HG02840 (cell line): ENCODE measurements at regions not wholly inside any gene's neighbourhood (a gene's known extent, or its start where the extent isn't known, plus 50 kb on each side); places are given as distances from the start of the nearest gene placed in this dataset.
"Not testable (repeated sequence)": the region's sequence is repeated elsewhere in the genome, so short reads cannot be mapped to it uniquely, and the experiment has no call there.

ENCODE experiments used
- ATAC-seq: cut with Tn5 transposase; IDR thresholded peaks from one replicate; pipeline ENCODE4 v1.9.1; 2021; ENCODE audit warnings: mild to moderate bottlenecking, moderate library complexity, moderate number of reproducible peaks; ENCODE audit not compliant: unreplicated experiment, low FRiP score

DNA sequence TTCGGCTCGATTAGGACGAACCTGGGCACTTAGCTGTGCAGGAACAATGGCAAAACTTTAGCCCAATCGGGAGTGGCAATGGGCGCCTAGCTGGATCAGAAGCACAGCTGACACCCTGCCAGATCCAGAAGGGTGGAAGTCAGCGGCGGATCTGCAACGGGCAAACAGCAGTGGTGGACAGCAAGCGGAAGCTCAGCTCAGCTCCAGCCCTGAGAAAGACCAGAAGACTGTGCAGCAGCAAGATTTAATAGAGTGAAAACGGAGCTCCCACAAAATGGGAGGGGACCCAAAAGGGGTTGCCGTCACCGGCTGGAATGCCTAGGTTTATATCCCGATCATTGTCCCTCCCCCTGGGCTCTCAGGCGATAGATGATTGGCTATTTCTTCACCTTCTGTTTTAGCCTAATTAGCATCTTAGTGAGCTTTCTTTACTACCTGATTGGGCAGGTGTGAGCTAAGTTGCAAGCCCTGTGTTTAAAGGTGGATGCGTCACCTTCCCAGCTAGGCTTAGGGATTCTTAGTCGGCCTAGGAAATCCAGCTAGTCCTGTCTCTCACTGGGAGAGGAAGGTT is 1237.9 kb downstream of the CDH12 start:
- no peak for ATAC-seq

DNA sequence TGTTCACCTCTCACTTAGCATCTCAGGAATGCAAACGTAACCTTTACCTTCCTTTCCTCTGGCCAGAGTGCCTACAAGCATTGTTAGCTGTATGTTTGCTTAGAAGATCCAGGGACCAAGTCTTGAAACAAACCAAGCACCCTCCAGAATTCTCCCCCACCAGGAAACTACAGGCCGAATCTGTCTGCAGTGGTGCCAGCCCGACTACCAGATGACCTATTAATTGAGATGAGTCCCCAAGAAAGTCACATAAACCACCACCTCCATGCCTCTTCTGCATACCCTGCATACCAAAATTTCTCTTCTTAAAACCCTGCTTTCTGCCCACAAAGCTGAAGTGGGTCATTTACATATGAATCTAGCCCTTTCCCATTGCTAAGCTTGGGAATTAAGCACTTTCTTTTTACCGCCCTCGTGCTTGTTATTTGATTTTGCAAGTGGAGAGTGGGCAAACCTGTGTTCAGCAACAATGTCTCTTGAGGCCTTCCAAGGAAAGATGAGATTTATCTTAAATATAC is 1239.1 kb downstream of the CDH12 start:
- no peak for ATAC-seq

DNA sequence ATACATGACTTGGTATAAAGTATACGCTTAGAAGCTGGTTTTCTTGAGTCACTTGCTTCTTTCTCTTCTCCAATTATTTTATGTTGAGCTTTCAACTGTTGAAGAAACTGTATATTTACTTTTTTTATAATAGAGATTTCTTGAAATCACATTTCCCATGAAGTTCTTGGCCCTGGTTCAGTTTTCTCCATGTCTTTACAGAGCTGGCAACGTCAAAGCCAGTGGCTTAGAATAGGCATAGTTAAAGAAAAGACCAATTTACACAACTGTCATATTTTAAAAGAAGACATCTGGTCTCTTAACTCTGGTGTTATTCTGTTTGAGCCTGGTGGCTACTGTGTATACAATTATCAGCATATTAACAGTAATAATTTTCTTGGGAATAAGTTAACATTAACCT is 1249.3 kb downstream of the CDH12 start:
- no peak for ATAC-seq

DNA sequence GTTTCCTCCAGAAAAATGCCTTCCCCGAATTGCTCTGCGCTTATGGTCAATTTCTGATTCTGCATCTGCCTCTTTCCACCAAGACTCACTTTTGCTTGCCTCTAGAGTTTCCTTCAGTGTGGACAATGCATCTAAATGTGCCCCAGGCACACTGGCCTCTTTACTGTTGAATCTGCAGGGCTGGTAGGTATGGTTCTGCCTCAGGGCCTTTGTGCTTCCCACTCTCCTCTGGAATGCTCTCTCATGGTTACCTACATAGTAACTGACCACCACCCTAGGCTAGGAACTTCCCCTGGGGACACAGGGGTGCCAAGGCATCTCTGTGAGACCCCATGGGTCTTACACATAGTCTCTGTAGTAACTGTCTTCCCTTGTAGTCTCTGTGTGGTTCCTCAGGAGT is 1258.6 kb downstream of the CDH12 start:
- no peak for ATAC-seq

DNA sequence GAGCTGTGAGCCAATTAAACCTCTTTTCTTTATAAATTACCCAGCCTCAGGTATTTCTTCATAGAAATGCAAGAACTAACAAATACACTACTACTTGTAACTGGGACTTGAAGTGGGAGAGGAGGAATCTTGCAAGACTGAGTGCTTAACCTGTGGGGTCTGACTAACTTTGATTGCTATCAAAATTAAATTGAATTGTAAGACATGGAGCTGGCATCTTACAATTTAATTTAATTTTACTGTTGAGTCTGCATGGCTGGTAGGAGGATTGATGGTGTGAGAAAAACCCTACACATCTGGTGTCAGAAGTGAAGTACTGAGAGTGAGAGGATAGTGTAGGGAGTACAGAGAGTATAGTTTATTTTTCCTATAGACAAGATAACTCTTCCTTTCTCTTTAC is 1259.9 kb downstream of the CDH12 start:
- no peak for ATAC-seq

DNA sequence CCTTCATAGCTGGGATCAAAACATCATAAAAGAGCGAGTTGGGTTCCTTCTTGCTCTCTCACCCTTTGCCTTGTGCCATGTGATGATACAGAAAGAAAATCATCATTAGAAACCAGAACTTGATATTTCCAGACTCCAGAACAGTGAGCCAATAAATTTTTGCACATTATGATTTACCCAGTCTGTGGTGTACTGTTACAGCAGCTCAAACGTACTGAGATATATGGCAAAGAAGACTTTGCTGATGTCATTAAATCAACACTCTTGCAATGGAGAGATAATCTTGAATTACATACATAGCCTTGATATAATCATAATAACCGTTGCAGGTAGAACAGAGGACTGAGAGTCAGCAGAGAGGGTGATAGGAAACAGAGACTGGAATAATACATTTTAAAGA is 1271.6 kb downstream of the CDH12 start:
- ATAC-seq, result no peak

DNA sequence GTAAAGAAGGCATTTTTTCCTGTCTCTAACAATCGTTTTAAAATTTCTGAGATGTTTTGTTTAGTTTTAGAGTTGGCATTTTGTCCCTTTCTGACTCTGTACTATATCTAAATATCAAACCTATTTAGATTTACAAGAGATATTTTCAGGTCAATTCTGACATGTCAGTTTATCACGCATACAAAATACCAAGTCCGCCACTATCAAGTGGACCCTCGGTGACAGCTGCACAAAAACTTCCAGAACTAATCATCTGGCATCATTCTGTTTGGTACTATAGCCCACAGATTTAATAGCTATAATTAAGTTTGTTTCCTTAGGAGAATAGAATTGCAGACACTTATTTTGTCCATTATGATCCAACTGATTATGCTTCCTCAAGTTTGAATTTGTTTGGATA is 1278.2 kb downstream of the CDH12 start:
- ATAC-seq, result no peak

DNA sequence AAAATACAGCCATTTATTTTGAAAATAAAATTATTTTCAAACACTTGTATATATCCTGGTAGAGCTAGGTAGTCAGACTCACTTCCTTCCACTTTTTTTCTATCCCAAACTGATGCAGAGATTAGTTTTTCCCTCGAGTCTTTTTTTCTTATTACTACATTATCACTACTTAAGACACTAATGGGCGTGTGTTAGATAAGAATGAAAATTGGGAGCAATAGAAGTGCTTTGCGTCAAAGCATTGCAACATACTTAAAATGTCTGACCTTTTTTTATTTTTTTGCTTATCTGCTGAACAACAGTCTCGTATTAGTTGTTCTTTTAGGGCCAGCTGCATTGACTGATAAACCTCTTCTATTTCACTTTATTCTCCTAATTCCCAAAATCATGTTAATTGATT is 1278.7 kb downstream of the CDH12 start:
- no peak for ATAC-seq

DNA sequence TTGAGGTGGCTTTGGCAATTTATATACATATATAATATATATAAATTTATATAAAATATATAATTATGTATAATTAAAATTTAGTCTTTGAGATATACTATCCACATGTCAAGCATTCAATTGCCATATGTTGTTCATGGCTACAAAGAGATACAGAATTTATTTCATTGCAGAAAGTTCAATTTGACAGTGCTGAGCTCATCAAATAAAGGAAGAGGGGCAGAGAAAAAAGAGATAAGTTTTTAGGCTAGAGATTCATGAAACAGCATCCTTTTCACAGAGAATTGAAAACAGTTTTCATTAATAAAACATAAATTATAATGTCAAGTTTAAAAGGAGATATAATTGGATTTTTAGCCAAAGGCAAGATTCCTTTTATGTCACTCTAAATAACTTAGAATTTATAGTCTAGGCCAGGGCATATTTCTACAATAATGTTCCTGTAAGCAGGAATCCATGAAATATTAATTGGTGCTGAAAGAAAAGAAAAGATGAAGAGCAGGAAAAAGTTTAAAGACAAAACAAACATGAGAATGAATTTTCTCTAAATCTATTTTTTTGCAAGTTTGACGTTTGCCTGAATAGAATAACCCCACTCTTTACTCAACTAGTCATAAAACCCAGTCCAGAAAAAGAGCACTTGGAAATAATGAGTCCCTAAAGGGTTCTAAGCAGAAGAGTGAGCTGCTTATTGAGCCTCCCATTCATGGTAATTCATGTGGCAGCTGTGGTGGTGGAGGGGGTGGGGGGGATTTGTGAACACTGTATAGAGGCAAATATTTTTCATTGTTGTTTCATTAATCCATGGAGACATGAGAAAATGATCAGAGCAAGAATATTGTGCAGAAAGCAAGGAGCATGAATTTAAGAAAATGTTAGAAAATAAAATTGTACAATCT is 1279.5 kb downstream of the CDH12 start:
- ATAC-seq, result no peak

DNA sequence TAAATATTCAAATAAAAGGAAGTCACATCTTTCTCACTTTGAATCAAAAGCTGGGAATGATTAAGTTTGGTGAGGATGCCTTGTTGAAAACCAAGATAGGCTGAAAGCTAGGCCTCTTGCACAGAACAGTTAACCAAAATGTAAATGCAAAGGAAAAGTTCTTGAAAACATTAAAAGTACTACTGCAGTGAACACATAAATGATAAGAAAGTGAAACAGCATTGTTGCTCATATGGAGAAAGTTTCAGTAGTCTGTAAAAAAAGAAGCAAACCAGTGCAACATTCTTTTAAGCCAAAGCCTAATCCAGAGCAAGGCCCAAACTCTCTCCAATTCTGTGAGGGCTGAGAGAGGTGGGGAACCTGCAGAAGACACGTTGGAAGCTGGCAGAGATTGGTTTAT is 1281.9 kb downstream of the CDH12 start:
- not testable (repeated sequence) for ATAC-seq

DNA sequence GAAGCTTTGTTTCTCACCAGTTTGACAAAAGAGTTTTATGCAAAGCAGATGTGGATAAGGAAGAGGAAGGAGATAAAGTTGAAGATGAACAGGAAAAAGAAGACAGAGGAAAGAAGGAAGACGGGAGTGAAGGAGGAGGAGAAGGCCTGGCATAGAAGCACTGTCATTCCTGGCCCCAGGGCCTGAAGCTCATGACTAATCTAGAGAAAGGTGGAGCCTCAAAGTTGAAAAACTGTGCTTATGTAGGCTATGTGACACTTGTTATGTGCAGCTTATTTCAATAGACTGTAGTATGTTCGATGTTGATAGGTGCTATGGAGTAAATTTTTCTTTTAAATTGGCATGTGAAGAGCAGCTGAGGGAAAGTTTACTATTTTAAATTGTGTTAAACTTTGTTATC is 1294.0 kb downstream of the CDH12 start:
- not testable (repeated sequence) for ATAC-seq

DNA sequence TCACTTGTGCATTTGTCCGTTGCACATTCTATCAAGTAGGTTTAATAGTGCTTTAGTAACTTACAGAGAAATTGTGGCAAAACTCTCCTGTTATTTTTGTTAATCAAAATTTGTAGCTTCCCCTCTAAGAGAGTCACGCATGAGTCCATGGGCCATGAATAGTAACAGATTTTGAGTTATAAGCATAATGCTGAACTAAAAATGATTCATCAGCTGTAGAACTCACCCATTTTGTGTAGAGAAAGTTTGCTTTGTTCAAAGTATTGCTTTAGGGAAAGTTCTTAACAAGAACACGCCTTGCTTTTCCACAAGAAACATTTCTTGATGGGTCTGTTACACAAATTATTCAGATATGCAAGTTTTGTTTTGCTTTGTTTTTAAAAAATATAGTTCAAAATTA is 1300.9 kb downstream of the CDH12 start:
- ATAC-seq, result not testable (repeated sequence)

DNA sequence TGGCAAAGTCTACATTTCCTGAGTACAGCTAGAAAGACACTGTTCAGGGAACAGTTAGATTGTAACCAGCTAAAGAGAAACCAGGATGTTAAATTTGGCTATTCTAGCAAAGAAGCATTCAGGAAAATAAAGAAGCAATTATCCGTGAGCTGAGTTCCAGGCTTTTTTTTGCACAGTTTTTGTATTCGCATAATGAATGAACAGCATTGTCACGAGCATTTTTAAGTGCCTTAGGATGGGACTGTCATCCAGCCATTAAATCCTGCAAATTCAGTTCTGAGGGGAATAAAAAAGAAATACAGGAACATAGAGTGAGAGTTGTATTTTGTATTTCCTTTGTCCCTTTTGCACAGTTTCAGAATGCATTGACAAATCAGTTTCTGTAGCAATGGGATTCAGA is 1302.2 kb downstream of the CDH12 start:
- ATAC-seq, result not testable (repeated sequence)

DNA sequence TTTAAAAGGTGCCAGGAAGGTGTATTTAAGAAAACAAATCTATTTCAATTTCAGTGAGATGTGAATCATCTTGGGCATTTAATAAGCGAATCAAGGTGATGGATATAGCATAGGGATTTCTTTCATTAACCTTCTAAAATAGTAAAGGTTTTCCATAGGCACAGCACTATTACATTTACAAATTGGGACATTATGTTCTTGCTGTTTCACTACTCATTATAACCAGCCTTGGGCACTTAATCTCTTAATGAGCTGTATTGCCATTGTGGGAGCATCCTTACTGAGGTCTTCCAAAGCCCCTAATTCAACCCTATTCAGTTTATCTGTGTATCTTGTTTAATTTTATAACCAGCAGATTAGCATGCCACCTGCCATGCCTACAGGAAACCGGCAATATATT is 1305.5 kb downstream of the CDH12 start:
- not testable (repeated sequence) for ATAC-seq

DNA sequence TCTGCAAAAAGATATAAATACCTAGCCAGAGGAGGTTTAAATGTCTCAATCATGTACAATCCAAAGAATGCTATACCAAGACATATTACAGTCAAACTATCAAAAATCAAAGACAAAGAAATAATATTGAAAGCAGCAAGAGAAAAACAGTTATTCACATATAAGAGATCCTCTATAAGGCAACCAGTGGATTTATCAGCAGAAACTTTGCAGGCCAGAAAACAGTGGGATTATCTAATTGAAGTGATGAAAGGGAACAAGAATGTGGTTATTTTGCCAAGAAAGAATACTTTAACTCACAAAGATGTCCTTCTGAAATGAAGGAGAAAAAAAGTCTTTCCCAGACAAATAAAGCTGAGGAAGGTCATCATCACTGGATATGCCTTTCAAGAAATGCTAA is 1318.0 kb downstream of the CDH12 start:
- not testable (repeated sequence) for ATAC-seq

DNA sequence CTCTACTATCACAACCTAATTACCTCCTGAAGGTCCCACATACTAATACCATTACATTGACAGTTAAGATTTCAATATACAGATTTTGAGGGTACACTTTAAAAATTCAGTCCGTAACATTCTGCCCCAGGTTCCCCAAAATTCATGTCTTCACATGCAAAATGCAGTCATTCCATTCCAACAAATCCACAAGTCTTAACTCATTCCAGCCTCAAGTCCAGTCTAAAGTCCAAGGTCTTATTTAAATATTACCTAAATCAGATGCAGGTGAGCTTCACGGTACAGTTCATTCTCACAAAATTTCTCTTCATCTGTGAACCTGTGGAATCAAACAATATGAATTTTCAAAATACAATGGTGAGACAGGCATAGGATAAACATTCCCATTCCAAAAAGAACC is 1332.0 kb downstream of the CDH12 start:
- ATAC-seq, result not testable (repeated sequence)

DNA sequence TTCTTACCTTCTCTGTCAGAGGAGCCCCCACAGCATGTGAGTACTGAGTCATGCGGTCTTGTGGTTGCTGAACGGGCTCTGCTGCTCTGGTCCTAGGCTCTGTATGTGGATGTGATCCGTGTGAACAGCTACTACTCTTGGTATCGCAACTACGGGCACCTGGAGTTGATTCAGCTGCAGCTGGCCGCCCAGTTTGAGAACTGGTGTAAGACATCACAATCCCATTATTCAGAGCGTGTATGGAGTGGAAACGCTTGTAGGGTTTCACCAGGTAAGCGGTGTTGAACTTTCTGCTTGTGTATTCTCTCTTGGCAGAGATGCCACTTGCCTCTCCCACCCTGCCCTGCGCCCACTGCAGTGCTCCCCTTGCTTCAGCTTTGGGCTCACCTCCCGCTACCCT is 1356.2 kb downstream of the CDH12 start:
- not testable (repeated sequence) for ATAC-seq

DNA sequence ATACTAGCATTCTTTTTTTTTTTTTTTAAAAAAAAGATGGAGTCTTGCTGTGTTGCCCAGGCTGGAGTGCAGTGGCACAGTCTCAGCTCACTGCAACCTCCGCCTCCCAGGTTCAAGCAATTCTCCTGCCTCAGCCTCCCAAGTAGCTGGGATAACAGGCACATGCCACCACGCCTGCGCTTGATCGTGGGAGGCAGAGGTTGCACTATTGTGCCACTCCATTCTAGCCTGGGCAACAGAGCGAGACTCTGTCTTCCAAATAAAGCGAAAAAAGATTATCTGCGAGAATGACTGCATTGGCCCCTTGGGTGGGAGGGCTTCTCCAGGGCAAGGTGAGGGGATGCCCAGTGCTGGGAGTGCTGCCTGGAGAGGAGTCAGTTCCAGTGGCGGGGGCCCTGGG is 1357.1 kb downstream of the CDH12 start:
- not testable (repeated sequence) for ATAC-seq

DNA sequence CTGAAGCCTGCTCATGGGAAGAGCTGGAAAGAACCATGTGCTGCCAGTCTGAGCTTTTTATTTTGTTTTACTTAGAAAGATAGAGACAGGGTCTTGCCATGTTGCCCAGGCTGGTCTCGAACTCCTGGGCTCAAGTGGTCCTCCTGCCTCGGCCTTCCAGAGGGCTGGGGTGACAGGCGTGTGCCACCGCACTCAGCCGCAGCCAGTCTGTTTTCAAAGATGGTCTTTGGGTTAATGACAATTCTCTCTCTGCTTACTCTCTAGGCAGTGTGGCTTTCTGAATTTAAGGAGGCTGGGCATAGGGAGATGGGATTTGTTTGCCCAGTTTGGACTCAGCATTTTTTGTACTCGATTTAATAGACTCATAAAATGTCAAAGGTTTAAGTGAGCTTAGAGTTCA is 1357.9 kb downstream of the CDH12 start:
- not testable (repeated sequence) for ATAC-seq

DNA sequence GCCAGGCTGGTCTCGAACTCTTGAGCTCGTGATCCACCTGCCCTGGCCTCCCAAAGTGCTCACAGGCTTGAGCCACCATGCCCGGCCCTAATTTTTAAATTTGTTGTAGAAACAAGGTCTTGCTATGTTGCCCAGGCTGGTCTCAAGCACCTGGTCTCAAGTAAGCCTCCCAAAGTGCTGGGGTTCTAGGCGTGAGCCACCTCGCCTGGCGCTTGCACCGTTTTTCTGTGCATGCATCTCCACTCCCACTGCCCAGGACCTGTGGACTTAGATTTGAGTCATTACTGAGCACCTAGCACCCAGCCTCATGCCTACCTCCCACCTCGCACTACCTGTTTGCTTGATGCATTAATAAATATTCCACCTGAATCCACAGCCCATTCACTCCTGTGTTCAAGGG is 1359.1 kb downstream of the CDH12 start:
- not testable (repeated sequence) for ATAC-seq

DNA sequence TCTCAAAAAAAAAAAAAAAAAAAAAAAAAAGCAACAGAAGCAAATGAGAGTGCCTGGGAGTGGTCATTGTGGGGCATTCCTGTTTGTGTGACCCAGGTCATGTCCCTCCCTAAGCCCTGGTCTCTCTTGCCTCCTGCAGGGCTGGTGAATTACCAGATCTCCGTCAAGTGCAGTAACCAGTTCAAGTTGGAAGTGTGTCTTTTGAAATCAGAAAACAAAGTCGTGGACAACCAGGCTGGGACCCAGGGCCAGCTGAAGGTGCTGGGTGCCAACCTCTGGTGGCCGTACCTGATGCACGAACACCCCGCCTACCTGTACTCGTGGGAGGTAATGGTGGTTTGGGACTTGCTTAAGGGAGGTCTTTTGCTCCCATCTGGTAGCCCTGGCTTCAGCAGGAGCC is 1362.0 kb downstream of the CDH12 start:
- not testable (repeated sequence) for ATAC-seq

DNA sequence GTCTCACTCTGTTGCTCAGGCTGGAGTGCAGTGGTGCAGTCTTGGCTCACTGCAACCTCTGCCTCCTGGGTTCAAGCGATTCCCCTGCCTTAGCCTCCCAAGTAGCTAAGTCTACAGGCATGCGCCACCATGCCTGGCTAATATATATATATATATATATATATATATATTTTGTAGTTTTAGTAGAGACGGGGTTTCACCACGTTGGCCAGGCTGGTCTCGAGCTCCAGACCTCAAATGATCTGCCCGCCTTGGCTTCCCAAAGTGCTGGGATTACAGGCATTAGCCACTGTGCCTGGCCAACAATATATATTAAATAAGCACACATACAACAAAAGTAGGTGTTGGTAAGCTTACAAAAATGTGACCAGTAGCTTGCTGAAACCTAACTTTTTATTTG is 1364.3 kb downstream of the CDH12 start:
- ATAC-seq, result not testable (repeated sequence)
